ENCODE measurements at regions not wholly inside any gene's neighbourhood (a gene's known extent, or its start where the extent isn't known, plus 50 kb on each side); places are given as distances from the start of the nearest gene placed in this dataset.
A peak's percentile ranks its signal among the peaks of the same experiment; 100 is the strongest.

GRCh38 chr6:6722195-6722594, 133.7 kb downstream of the LY86 start:
- DNase-seq (peak in 2 of 3 donors; percentile 59), ATAC-seq (peak; percentile 18)
- Histone ChIP-seq H3K4me1 (ENCODE audit: low read depth) (peaks cover 33% of the 10 kb centered on the region), H3K36me3 (ENCODE audit: low read depth) (no peaks in the 10 kb centered on the region), H3K9me3 (no peaks in the 10 kb centered on the region), H3K4me3 (no peak overlapping the region)
- TF ChIP-seq CTCF (IDR thresholded peaks at IDR 0.05), result no peak
- intact Hi-C loops (cut with DNase I, micrococcal nuclease), result loop anchor here (5.0 kb wide), 2 partner anchors 45 to 520 kb away; no protein-coding TSS in a partner anchor

GRCh38 chr6:6723361-6723760, 134.8 kb downstream of the LY86 start:
- peaks cover 33% of the 10 kb centered on the region for H3K4me1 ChIP-seq (ENCODE audit: low read depth)
- intact Hi-C loops (cut with DNase I, micrococcal nuclease), result loop anchor here (5.0 kb wide), 2 partner anchors 46 to 519 kb away; no protein-coding TSS in a partner anchor
- TF ChIP-seq CTCF (IDR thresholded peaks at IDR 0.05), result no peak
- no peak for ATAC-seq
- no peak for DNase-seq
- no peak overlapping the region for H3K4me3 ChIP-seq
- no peaks in the 10 kb centered on the region for H3K36me3 ChIP-seq (ENCODE audit: low read depth)
- no peaks in the 10 kb centered on the region for H3K9me3 ChIP-seq

- H3K4me1 ChIP-seq (ENCODE audit: low read depth), result peaks cover 33% of the 10 kb centered on the region
- no peaks in the 10 kb centered on the region for H3K36me3 ChIP-seq (ENCODE audit: low read depth)
Observed at GRCh38 chr6:6723921-6724538, 135.5 kb downstream of the LY86 start.

GRCh38 chr6:6724539-6725467, 136.3 kb downstream of the LY86 start:
- H3K36me3 ChIP-seq (ENCODE audit: low read depth), result no peaks in the 10 kb centered on the region
- TF ChIP-seq CTCF (IDR thresholded peaks at IDR 0.05), result peak; percentile 54
- peak; percentile 78 for ATAC-seq
- peak; percentile 76 to 92 (median 85) for DNase-seq
- no peaks in the 10 kb centered on the region for H3K9me3 ChIP-seq
- peaks cover 33% of the 10 kb centered on the region for H3K4me1 ChIP-seq (ENCODE audit: low read depth)
- no peak overlapping the region for H3K4me3 ChIP-seq
- intact Hi-C loops (cut with DNase I, micrococcal nuclease), result loop anchor here (2.0 to 5.0 kb wide), 3 partner anchors 48 to 518 kb away; no protein-coding TSS in a partner anchor

More at GRCh38 chr6:6723921-6724538, 135.5 kb downstream of the LY86 start:
- no peaks in the 10 kb centered on the region for H3K9me3 ChIP-seq
- DNase-seq (peak; percentile 69 to 72 (median 70)), ATAC-seq (peak; percentile 73)
- no peak overlapping the region for H3K4me3 ChIP-seq
- intact Hi-C loops (cut with DNase I, micrococcal nuclease), result loop anchor here (2.0 to 5.0 kb wide), 3 partner anchors 47 to 519 kb away; no protein-coding TSS in a partner anchor
- no peak for TF ChIP-seq CTCF (IDR thresholded peaks at IDR 0.05)

GRCh38 chr6:6725468-6726209, 137.1 kb downstream of the LY86 start:
- H3K4me1 ChIP-seq (ENCODE audit: low read depth), result peaks cover 33% of the 10 kb centered on the region
- DNase-seq (peak in 1 of 3 donors; percentile 34), ATAC-seq (no peak)
- TF ChIP-seq CTCF (IDR thresholded peaks at IDR 0.05), result no peak
- no peaks in the 10 kb centered on the region for H3K36me3 ChIP-seq (ENCODE audit: low read depth)
- intact Hi-C loops (cut with DNase I, micrococcal nuclease), result loop anchor here in 1 of 2 donors (2.0 kb wide), 1 partner anchor 517 kb away; no protein-coding TSS in a partner anchor
- H3K9me3 ChIP-seq, result no peaks in the 10 kb centered on the region
- no peak overlapping the region for H3K4me3 ChIP-seq
